KMS-11 (cell line): ENCODE measurements at regions not wholly inside any gene's neighbourhood (a gene's known extent, or its start where the extent isn't known, plus 50 kb on each side); places are given as distances from the start of the nearest gene placed in this dataset.

Experiments
- H2AFZ ChIP-seq: fragments of 200-600 bp; sonication (generic); 2 replicates; pipeline ENCODE4 v1.6.1; 2016; ENCODE audit warnings: antibody characterized with exemption, mixed run types, low read depth
- H3K27ac ChIP-seq: fragments of 200-600 bp; sonication (generic); 2 replicates; pipeline ENCODE4 v1.6.1; 2016; ENCODE audit warnings: mild to moderate bottlenecking, mixed run types
- H3K27me3 ChIP-seq: fragments of 200-600 bp; sonication (generic); 2 replicates; pipeline ENCODE4 v1.6.1; 2017; ENCODE audit warnings: mild to moderate bottlenecking, low read depth, mixed run types, moderate library complexity; ENCODE audit not compliant: insufficient read depth
- H3K36me3 ChIP-seq: fragments of 200-600 bp; sonication (generic); 2 replicates; pipeline ENCODE4 v1.6.1; 2017; ENCODE audit warnings: mild to moderate bottlenecking, mixed run types; ENCODE audit not compliant: insufficient read depth
- H3K4me1 ChIP-seq: fragments of 200-600 bp; sonication (generic); 2 replicates; pipeline ENCODE4 v1.6.1; 2016; ENCODE audit warnings: mild to moderate bottlenecking, low read depth, mixed run types; ENCODE audit not compliant: poor library complexity, severe bottlenecking
- H3K4me2 ChIP-seq: fragments of 200-600 bp; sonication (generic); 2 replicates; pipeline ENCODE4 v1.7.0; 2016; ENCODE audit warnings: mild to moderate bottlenecking, mixed run types
- H3K4me3 ChIP-seq: fragments of 200-600 bp; sonication (generic); IDR thresholded peaks from 2 replicates; pipeline ENCODE4 v1.6.1; 2017; ENCODE audit warnings: low read depth, low read length, mixed read lengths; ENCODE audit not compliant: insufficient read depth
- H3K79me2 ChIP-seq: fragments of 200-600 bp; sonication (generic); 2 replicates; pipeline ENCODE4 v1.6.1; 2016; ENCODE audit warnings: low read depth, mixed run types; ENCODE audit not compliant: insufficient read depth
- H3K9ac ChIP-seq: fragments of 200-600 bp; sonication (generic); 2 replicates; pipeline ENCODE4 v1.6.1; 2016; ENCODE audit warnings: mild to moderate bottlenecking, mixed run types
- H4K20me1 ChIP-seq: fragments of 200-600 bp; sonication (generic); 2 replicates; pipeline ENCODE4 v1.6.1; 2016; ENCODE audit warnings: mild to moderate bottlenecking, mixed run types; ENCODE audit not compliant: insufficient read depth
- TF ChIP-seq, protein P1 (sequence below): fragments of 200-600 bp; sonication (generic); conservative IDR thresholded peaks from 2 replicates; pipeline ENCODE4 v1.6.1; 2017; ENCODE audit warnings: low read depth, mild to moderate bottlenecking, antibody characterized with exemption, low read length, moderate library complexity, mixed read lengths

GRCh38 chr10:8923096-8923495, 868.6 kb downstream of the GATA3 start:
- H3K27me3 ChIP-seq = no peaks in the 10 kb centered on the region
- TF ChIP-seq, protein P1, sequence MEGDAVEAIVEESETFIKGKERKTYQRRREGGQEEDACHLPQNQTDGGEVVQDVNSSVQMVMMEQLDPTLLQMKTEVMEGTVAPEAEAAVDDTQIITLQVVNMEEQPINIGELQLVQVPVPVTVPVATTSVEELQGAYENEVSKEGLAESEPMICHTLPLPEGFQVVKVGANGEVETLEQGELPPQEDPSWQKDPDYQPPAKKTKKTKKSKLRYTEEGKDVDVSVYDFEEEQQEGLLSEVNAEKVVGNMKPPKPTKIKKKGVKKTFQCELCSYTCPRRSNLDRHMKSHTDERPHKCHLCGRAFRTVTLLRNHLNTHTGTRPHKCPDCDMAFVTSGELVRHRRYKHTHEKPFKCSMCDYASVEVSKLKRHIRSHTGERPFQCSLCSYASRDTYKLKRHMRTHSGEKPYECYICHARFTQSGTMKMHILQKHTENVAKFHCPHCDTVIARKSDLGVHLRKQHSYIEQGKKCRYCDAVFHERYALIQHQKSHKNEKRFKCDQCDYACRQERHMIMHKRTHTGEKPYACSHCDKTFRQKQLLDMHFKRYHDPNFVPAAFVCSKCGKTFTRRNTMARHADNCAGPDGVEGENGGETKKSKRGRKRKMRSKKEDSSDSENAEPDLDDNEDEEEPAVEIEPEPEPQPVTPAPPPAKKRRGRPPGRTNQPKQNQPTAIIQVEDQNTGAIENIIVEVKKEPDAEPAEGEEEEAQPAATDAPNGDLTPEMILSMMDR = no peak
- no peak overlapping the region for H3K4me3 ChIP-seq
- H2AFZ ChIP-seq = no peak overlapping the region
- H3K4me1 ChIP-seq = no peaks in the 10 kb centered on the region
- H3K27ac ChIP-seq = no peak overlapping the region
- H4K20me1 ChIP-seq = no peaks in the 10 kb centered on the region
- H3K9ac ChIP-seq = no peak overlapping the region
- H3K79me2 ChIP-seq = no peaks in the 10 kb centered on the region
- H3K4me2 ChIP-seq = no peak overlapping the region
- no peaks in the 10 kb centered on the region for H3K36me3 ChIP-seq

GRCh38 chr10:8927705-8928104, 873.2 kb downstream of the GATA3 start:
- no peak overlapping the region for H3K9ac ChIP-seq
- no peaks in the 10 kb centered on the region for H3K27me3 ChIP-seq
- H3K4me3 ChIP-seq = no peak overlapping the region
- no peaks in the 10 kb centered on the region for H3K36me3 ChIP-seq
- H2AFZ ChIP-seq = no peak overlapping the region
- H3K4me1 ChIP-seq = no peaks in the 10 kb centered on the region
- no peaks in the 10 kb centered on the region for H4K20me1 ChIP-seq
- TF ChIP-seq, protein P1 = no peak
- H3K27ac ChIP-seq = no peak overlapping the region
- H3K79me2 ChIP-seq = no peaks in the 10 kb centered on the region
- no peak overlapping the region for H3K4me2 ChIP-seq

DNA sequence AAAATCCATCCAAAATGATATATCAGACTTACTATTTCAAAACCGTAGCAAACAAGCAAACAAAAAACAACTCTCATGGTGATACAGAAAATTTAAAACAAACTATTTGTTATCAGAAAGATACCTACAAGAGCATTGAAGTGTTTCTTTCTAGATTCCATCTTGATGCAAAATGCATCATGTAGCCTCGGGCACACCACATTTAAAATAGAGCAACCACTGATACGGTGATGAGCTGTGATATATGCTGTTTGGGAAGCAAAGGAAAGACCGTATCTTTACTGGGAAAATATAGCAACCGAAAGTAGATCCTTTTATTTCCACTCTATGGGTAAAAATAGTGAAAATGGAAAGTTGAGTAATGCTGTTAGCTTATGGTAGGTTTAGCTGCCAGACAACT, 892.0 kb downstream of the GATA3 start:
- H2AFZ ChIP-seq = no peak overlapping the region
- no peaks in the 10 kb centered on the region for H3K36me3 ChIP-seq
- no peaks in the 10 kb centered on the region for H3K79me2 ChIP-seq
- no peaks in the 10 kb centered on the region for H3K4me1 ChIP-seq
- H3K9ac ChIP-seq = no peak overlapping the region
- no peaks in the 10 kb centered on the region for H4K20me1 ChIP-seq
- no peaks in the 10 kb centered on the region for H3K27me3 ChIP-seq
- H3K27ac ChIP-seq = no peak overlapping the region
- H3K4me3 ChIP-seq = no peak overlapping the region
- H3K4me2 ChIP-seq = no peak overlapping the region
- TF ChIP-seq, protein P1 = no peak

DNA sequence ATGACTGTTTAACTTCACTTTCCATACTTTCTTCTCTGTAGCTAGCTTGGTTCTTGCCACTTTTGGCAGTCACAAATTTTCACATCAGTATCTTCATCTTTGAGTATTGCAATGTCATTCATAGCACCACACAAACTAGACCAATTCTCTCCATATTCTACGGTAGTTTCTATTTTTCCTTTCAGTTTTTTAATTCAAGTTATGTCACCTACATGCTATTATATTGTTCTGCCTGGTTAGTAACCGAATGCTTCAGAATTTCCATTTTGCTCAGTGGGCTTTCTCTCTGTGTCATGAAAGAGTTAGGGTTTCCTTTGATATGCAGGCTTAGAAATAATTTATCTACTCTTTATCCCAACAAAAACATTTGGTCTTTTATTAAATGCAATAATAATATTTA, 896.5 kb downstream of the GATA3 start:
- Histone ChIP-seq H3K4me2 (no peak overlapping the region), H3K4me3 (no peak overlapping the region), H3K27ac (no peak overlapping the region), H2AFZ (no peak overlapping the region), H3K36me3 (no peaks in the 10 kb centered on the region), H3K4me1 (no peaks in the 10 kb centered on the region), H3K9ac (no peak overlapping the region), H3K27me3 (no peaks in the 10 kb centered on the region), H4K20me1 (no peaks in the 10 kb centered on the region), H3K79me2 (no peaks in the 10 kb centered on the region)
- TF ChIP-seq, protein P1 = no peak
